GM12878 (cell line): ENCODE measurements at regions not wholly inside any gene's neighbourhood (a gene's known extent, or its start where the extent isn't known, plus 50 kb on each side); places are given as distances from the start of the nearest gene placed in this dataset.

Experiments
- ATAC-seq: fragments of 200-7000 bp; cut with Tn5 transposase; 3 replicates; pipeline ENCODE4 v1.9.1; 2020; ENCODE audit warnings: mild to moderate bottlenecking, moderate library complexity
- BruUV-seq: library from RNA; stranded (reverse); fragments of 400-500 nt; replicated peaks from 2 replicates; lab custom pipeline; 2021; lab: Mats Ljungman, UMichigan
- CTCF ChIA-PET: fragments of 300-600 bp; sonication (Branson Sonifier 250); formaldehyde crosslinking; extraction: SDS; loops from one replicate; lab custom pipeline; 2021; ENCODE audit warnings: inconsistent platforms; lab: Yijun Ruan, JAX
- POLR2A ChIA-PET: fragments of 350-600 bp; formaldehyde crosslinking; extraction: SDS; loops from one replicate; lab custom pipeline; 2021; ENCODE audit warnings: inconsistent platforms; lab: Charles Lee
- RAD21 ChIA-PET: fragments of 300-600 bp; sonication (Branson Sonifier 250); formaldehyde crosslinking; loops from one replicate; lab custom pipeline; 2023; ENCODE audit warnings: antibody characterized with exemption; ENCODE audit not compliant: unreplicated experiment; lab: Charles Lee
- SMC1A ChIA-PET: fragments of 300-600 bp; sonication (Branson Sonifier 250); formaldehyde crosslinking; loops from one replicate; lab custom pipeline; 2023; ENCODE audit not compliant: unreplicated experiment, uncharacterized antibody; lab: Charles Lee
- DNase-seq: peaks from one replicate; pipeline ENCODE4 v3.0.0-alpha.2; 2011; ENCODE audit warnings: low read depth, low spot score
- FAIRE-seq: peaks from 3 replicates; lab custom pipeline; 2011; peaks lifted over from hg19 to GRCh38; lab: Jason Lieb, UNC
- H2AFZ ChIP-seq: 2 replicates; pipeline ENCODE4 v1.6.0; 2011; ENCODE audit warnings: low read depth, low read length, control low read depth; ENCODE audit not compliant: control insufficient read depth
- H3K27ac ChIP-seq: 2 replicates; pipeline ENCODE4 v1.5.1; 2011; ENCODE audit warnings: control low read depth; ENCODE audit not compliant: control insufficient read depth, insufficient read depth
- H3K27me3 ChIP-seq, 2 experiments: replicated peaks in 1 of 2; 2 replicates each; pipeline versions ENCODE4 v1.6.0 to v1.6.1; 2011; ENCODE audit warnings: low read length in 1 of 2; ENCODE audit not compliant: control insufficient read depth in 2 of 2, insufficient read depth in 2 of 2
- H3K36me3 ChIP-seq, 2 experiments: 2 replicates each; pipeline ENCODE4 v1.5.1; 2011; ENCODE audit warnings: low read length in 1 of 2; ENCODE audit not compliant: control insufficient read depth in 2 of 2, insufficient read depth in 2 of 2
- H3K4me1 ChIP-seq: 2 replicates; pipeline ENCODE4 v1.6.1; 2011; ENCODE audit warnings: mild to moderate bottlenecking, low read length, moderate library complexity, mixed read lengths; ENCODE audit not compliant: control insufficient read depth, insufficient read depth
- H3K4me2 ChIP-seq: 2 replicates; pipeline ENCODE4 v1.6.0; 2011; ENCODE audit warnings: control low read depth; ENCODE audit not compliant: control insufficient read depth, insufficient read depth
- H3K4me3 ChIP-seq: fragments of 200-600 bp; sonication (generic); 2 replicates; pipeline ENCODE4 v1.5.1; 2016
- H3K79me2 ChIP-seq: 2 replicates; pipeline ENCODE4 v1.6.0; 2011; ENCODE audit warnings: low read length; ENCODE audit not compliant: control insufficient read depth, insufficient read depth
- H3K9ac ChIP-seq: 2 replicates; pipeline ENCODE4 v1.8.0; 2011; ENCODE audit warnings: low read length, control low read depth, mixed read lengths; ENCODE audit not compliant: control insufficient read depth, insufficient read depth
- H3K9me3 ChIP-seq: replicated peaks from 3 replicates; pipeline ENCODE4 v1.5.1; 2011; ENCODE audit warnings: mild to moderate bottlenecking, low read length; ENCODE audit not compliant: control insufficient read depth, insufficient read depth
- H4K20me1 ChIP-seq: 2 replicates; pipeline ENCODE4 v1.6.0; 2011; ENCODE audit not compliant: control insufficient read depth, insufficient read depth
- CREB1 ChIP-seq: IDR thresholded peaks from 2 replicates; pipeline ENCODE4 v1.6.1; 2012; ENCODE audit warnings: low read depth, mild to moderate bottlenecking, inconsistent platforms
- MYC ChIP-seq: IDR thresholded peaks from 2 replicates; pipeline ENCODE4 v1.6.1; 2011; ENCODE audit warnings: mild to moderate bottlenecking, low read length, moderate library complexity, inconsistent platforms; ENCODE audit not compliant: insufficient read depth, insufficient replicate concordance, insufficient read length, severe bottlenecking
- PAX5 ChIP-seq: IDR thresholded peaks from 2 replicates; pipeline ENCODE4 v1.6.1; 2011; ENCODE audit warnings: low read depth, low read length, borderline replicate concordance
- PKNOX1 ChIP-seq: fragments of 450-650 bp; IDR thresholded peaks from 2 replicates; pipeline ENCODE4 v1.6.1; 2016; ENCODE audit warnings: mild to moderate bottlenecking
- PML ChIP-seq: IDR thresholded peaks from 2 replicates; pipeline ENCODE4 v1.6.1; 2012; ENCODE audit warnings: low read length, inconsistent platforms
- RAD21 ChIP-seq: IDR thresholded peaks from 2 replicates; pipeline ENCODE4 v1.6.1; 2011; ENCODE audit warnings: mild to moderate bottlenecking, low read depth, low read length, moderate library complexity; ENCODE audit not compliant: insufficient read depth
- RAD51 ChIP-seq: fragments of 450-650 bp; IDR thresholded peaks from 2 replicates; pipeline ENCODE4 v1.6.1; 2016; ENCODE audit warnings: moderate library complexity, mild to moderate bottlenecking, inconsistent platforms
- SMAD1 ChIP-seq: fragments of 450-650 bp; IDR thresholded peaks from 2 replicates; pipeline ENCODE4 v1.6.1; 2018; ENCODE audit warnings: mild to moderate bottlenecking, low read depth; ENCODE audit not compliant: partially characterized antibody
- SRF ChIP-seq, 2 experiments: IDR thresholded peaks; 2 replicates each; pipeline ENCODE4 v1.6.1; 2011; ENCODE audit warnings: low read depth in 2 of 2, low read length in 2 of 2, mild to moderate bottlenecking in 1 of 2, moderate library complexity in 1 of 2
- in situ Hi-C: fragments of 300-500 bp; cut with MboI; formaldehyde crosslinking; loops from 9 replicates; pipeline ENCODE4 v1.14.3; 2018; ENCODE audit warnings: mixed read lengths
- intact Hi-C: fragments of 100-400 bp; cut with micrococcal nuclease; formaldehyde crosslinking; loops from one replicate; pipeline ENCODE4 v1.14.2; 2022; ENCODE audit not compliant: unreplicated experiment
- TF ChIP-seq, protein P1 (sequence below): fragments of 450-650 bp; IDR thresholded peaks from 2 replicates; pipeline ENCODE4 v1.6.1; 2017; ENCODE audit warnings: mild to moderate bottlenecking, moderate library complexity
- TF ChIP-seq, protein P2 (sequence below), 3 experiments: IDR thresholded peaks in 2 of 3; conservative IDR thresholded peaks in 1 of 3; 2 replicates each; pipeline ENCODE4 v1.5.1; 2011; ENCODE audit warnings: low read depth in 3 of 3, low read length in 3 of 3, mild to moderate bottlenecking in 3 of 3, control low read depth in 2 of 3, moderate library complexity in 2 of 3, inconsistent platforms in 1 of 3, mixed read lengths in 1 of 3; ENCODE audit not compliant: control insufficient read depth in 2 of 3, insufficient read depth in 1 of 3; ENCODE audit errors: extremely low read depth in 1 of 3

DNA sequence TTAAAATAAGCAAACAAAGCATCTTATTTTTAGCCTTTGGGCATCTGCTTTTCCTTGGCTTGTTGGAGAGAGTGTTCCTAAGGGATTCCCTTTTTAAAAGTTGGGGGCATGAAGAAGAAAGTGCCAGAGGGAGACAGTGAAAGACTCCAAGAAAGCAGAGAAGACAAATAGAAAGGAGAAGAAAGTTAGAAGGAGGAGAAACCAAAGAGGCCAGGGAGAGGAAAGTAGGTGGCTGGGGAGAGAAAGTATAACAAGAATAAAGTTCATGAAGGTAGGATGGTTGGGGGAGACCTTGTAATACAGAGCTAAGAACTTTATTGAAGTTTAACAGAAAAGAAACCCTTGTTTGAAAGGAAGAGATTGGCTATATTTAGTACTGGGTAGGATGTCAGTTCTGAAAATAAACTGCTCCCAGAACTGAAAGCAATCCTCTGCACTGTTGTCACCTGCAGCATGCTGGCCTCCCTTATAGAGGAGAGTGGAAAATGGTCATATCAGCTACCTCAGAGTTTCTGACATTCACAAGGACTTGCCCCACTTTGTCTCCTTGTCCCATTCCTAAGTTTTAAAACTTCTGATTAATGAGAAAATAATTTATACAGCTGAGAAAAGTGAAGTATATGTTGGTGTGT is 125.3 kb upstream of the VAMP7 start:
- Histone ChIP-seq H3K4me3 (no peak overlapping the region), H3K4me1 (no peaks in the 10 kb centered on the region), H4K20me1 (no peaks in the 10 kb centered on the region), H3K9ac (no peak overlapping the region), H3K27me3 (no peaks in the 10 kb centered on the region), H3K9me3 (no peaks in the 10 kb centered on the region), H3K36me3 (no peaks in the 10 kb centered on the region), H3K79me2 (no peaks in the 10 kb centered on the region), H3K27ac (no peak overlapping the region), H2AFZ (no peak overlapping the region), H3K4me2 (no peak overlapping the region)
- FAIRE-seq (no peak), DNase-seq (no peak), ATAC-seq (no peak)
- intact Hi-C loops: no loop called here
- in situ Hi-C loops: no loop called here
- CTCF ChIA-PET: no interaction called here
- RAD21 ChIA-PET: no interaction called here
- no TSS peak for BruUV-seq
- POLR2A ChIA-PET: no interaction called here
- SMC1A ChIA-PET: no interaction called here
- no peak for TF ChIP-seq CREB1
- no peak for TF ChIP-seq PAX5
- TF ChIP-seq RAD21: no peak
- TF ChIP-seq RAD51: no peak
- TF ChIP-seq SRF (IDR thresholded peaks at IDR 0.05; ENCODE audit: low read depth in 2 of 2, low read length in 2 of 2): no peak
- no peak for TF ChIP-seq PML
- no peak for TF ChIP-seq MYC
- TF ChIP-seq PKNOX1: no peak
- TF ChIP-seq, protein P1, sequence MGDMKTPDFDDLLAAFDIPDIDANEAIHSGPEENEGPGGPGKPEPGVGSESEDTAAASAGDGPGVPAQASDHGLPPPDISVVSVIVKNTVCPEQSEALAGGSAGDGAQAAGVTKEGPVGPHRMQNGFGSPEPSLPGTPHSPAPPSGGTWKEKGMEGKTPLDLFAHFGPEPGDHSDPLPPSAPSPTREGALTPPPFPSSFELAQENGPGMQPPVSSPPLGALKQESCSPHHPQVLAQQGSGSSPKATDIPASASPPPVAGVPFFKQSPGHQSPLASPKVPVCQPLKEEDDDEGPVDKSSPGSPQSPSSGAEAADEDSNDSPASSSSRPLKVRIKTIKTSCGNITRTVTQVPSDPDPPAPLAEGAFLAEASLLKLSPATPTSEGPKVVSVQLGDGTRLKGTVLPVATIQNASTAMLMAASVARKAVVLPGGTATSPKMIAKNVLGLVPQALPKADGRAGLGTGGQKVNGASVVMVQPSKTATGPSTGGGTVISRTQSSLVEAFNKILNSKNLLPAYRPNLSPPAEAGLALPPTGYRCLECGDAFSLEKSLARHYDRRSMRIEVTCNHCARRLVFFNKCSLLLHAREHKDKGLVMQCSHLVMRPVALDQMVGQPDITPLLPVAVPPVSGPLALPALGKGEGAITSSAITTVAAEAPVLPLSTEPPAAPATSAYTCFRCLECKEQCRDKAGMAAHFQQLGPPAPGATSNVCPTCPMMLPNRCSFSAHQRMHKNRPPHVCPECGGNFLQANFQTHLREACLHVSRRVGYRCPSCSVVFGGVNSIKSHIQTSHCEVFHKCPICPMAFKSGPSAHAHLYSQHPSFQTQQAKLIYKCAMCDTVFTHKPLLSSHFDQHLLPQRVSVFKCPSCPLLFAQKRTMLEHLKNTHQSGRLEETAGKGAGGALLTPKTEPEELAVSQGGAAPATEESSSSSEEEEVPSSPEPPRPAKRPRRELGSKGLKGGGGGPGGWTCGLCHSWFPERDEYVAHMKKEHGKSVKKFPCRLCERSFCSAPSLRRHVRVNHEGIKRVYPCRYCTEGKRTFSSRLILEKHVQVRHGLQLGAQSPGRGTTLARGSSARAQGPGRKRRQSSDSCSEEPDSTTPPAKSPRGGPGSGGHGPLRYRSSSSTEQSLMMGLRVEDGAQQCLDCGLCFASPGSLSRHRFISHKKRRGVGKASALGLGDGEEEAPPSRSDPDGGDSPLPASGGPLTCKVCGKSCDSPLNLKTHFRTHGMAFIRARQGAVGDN: no peak
- TF ChIP-seq SMAD1: no peak
- TF ChIP-seq, protein P2, sequence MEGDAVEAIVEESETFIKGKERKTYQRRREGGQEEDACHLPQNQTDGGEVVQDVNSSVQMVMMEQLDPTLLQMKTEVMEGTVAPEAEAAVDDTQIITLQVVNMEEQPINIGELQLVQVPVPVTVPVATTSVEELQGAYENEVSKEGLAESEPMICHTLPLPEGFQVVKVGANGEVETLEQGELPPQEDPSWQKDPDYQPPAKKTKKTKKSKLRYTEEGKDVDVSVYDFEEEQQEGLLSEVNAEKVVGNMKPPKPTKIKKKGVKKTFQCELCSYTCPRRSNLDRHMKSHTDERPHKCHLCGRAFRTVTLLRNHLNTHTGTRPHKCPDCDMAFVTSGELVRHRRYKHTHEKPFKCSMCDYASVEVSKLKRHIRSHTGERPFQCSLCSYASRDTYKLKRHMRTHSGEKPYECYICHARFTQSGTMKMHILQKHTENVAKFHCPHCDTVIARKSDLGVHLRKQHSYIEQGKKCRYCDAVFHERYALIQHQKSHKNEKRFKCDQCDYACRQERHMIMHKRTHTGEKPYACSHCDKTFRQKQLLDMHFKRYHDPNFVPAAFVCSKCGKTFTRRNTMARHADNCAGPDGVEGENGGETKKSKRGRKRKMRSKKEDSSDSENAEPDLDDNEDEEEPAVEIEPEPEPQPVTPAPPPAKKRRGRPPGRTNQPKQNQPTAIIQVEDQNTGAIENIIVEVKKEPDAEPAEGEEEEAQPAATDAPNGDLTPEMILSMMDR (IDR thresholded peaks at IDR 0.05 in 2 of 3, conservative IDR thresholded peaks at IDR 0.05 in 1 of 3; ENCODE audit: control insufficient read depth in 2 of 3, extremely low read depth in 1 of 3, insufficient read depth in 1 of 3, low read depth in 3 of 3, low read length in 3 of 3): no peak
